SK-N-SH treated with all-trans-retinoic acid at 6 μM for 48 hours (cell line): ENCODE measurements at regions not wholly inside any gene's neighbourhood (a gene's known extent, or its start where the extent isn't known, plus 50 kb on each side); places are given as distances from the start of the nearest gene placed in this dataset.

ENCODE experiments used
- RARB ChIP-seq: fragments of 250-450 bp; sonication (Bioruptor Pico); IDR thresholded peaks from 2 replicates; pipeline ENCODE4 v1.8.0; 2021; ENCODE audit warnings: mild to moderate bottlenecking, moderate library complexity
- SNAI2 ChIP-seq: fragments of 250-450 bp; sonication (Bioruptor Pico); IDR thresholded peaks from 2 replicates; pipeline ENCODE4 v1.5.0; 2020; ENCODE audit warnings: mild to moderate bottlenecking, moderate library complexity
- TOX ChIP-seq: fragments of 250-450 bp; sonication (Bioruptor Pico); IDR thresholded peaks from 2 replicates; pipeline ENCODE4 v1.8.0; 2021; ENCODE audit warnings: mild to moderate bottlenecking, moderate library complexity, borderline replicate concordance
- TF ChIP-seq, protein P1 (sequence below): fragments of 250-450 bp; sonication (Bioruptor Pico); IDR thresholded peaks from 2 replicates; pipeline ENCODE4 v1.8.0; 2020; ENCODE audit warnings: mild to moderate bottlenecking, moderate library complexity, borderline replicate concordance

DNA sequence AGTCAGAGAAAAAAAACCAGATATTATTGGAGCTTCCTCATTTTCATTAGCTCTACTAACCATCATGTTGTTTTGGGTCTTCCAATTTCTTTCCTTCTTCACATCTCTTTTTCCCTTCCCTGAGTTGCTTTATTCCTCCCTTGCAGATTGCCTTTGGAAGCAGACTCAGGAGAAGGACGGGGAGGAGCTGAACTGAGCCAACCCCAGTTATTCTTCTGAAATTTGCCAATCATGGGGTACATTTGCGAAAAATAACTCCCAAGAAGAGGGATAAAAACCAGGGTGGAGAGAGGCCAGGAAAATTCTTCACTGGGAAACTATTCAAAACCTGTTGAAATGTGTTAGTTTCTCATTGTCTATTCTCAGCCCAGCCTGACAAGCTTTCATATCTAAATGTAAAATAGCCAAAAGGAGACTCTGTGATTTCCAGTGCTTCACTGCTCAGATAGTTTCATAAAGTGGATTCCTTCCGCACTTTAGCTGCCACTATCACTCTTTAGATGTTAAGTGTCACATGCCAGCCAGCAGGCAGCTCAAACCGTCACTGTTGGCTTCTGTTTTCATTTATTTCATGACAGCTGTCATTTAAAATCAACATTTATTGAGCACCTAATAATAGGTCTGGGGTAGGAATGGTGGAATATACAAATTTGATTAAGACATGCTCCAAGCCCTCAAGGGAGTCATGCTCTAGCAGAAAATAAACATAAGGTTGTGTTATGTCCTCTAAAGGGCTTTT lies 204.5 kb downstream of the SREK1 start:
- TF ChIP-seq RARB (no peak), TOX (CRISPR knock-in tag) (no peak), SNAI2 (CRISPR knock-in tag) (no peak)
- TF ChIP-seq, protein P1, sequence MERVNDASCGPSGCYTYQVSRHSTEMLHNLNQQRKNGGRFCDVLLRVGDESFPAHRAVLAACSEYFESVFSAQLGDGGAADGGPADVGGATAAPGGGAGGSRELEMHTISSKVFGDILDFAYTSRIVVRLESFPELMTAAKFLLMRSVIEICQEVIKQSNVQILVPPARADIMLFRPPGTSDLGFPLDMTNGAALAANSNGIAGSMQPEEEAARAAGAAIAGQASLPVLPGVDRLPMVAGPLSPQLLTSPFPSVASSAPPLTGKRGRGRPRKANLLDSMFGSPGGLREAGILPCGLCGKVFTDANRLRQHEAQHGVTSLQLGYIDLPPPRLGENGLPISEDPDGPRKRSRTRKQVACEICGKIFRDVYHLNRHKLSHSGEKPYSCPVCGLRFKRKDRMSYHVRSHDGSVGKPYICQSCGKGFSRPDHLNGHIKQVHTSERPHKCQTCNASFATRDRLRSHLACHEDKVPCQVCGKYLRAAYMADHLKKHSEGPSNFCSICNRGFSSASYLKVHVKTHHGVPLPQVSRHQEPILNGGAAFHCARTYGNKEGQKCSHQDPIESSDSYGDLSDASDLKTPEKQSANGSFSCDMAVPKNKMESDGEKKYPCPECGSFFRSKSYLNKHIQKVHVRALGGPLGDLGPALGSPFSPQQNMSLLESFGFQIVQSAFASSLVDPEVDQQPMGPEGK (CRISPR knock-in tag) = no peak
